ENCODE measurements at regions not wholly inside any gene's neighbourhood (a gene's known extent, or its start where the extent isn't known, plus 50 kb on each side); places are given as distances from the start of the nearest gene placed in this dataset.

DNA sequence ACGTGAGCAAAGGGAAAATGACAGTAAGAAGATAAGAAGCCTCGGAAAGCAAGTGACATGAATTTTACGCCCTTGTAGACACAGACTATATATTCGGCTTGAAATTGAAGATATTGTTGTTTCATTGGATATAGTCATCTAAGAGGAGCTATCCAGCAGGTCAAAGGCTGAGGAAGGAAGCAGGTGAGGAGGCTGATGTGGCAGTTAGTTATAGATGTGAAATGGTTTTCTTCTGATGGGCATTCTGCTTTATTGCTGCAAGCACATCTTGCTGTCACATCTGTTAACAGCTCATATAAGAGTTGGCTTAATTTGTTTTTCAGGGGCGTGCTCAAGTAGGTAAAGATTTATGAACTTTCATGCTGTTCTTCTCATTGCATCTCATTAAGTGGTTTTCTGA, 146.1 kb downstream of the KLF5 start:
- H3K9ac ChIP-seq (ENCODE audit: low read length): no peak overlapping the region
- H3K9me3 ChIP-seq (ENCODE audit: control insufficient read depth, low read length): no peaks in the 10 kb centered on the region
- no peaks in the 10 kb centered on the region for H3K4me1 ChIP-seq (ENCODE audit: control insufficient read depth, insufficient read depth, low read length)
- H3K4me3 ChIP-seq (ENCODE audit: low read length): no peak overlapping the region
- H3K27me3 ChIP-seq (replicated peaks; ENCODE audit: control insufficient read depth, insufficient read depth, low read length): no peaks in the 10 kb centered on the region
- DNase-seq (ENCODE audit: low read depth): no peak
- H3K36me3 ChIP-seq (ENCODE audit: control insufficient read depth, insufficient read depth, low read length, severe bottlenecking): no peaks in the 10 kb centered on the region

GRCh38 chr13:73201626-73202025, 142.8 kb downstream of the KLF5 start:
- no peak for DNase-seq (ENCODE audit: low read depth)
- H3K9me3 ChIP-seq (ENCODE audit: control insufficient read depth, low read length): no peaks in the 10 kb centered on the region
- H3K4me1 ChIP-seq (ENCODE audit: control insufficient read depth, insufficient read depth, low read length): no peaks in the 10 kb centered on the region
- H3K4me3 ChIP-seq (ENCODE audit: low read length): no peak overlapping the region
- H3K36me3 ChIP-seq (ENCODE audit: control insufficient read depth, insufficient read depth, low read length, severe bottlenecking): no peaks in the 10 kb centered on the region
- H3K9ac ChIP-seq (ENCODE audit: low read length): no peak overlapping the region
- no peaks in the 10 kb centered on the region for H3K27me3 ChIP-seq (replicated peaks; ENCODE audit: control insufficient read depth, insufficient read depth, low read length)

DNA sequence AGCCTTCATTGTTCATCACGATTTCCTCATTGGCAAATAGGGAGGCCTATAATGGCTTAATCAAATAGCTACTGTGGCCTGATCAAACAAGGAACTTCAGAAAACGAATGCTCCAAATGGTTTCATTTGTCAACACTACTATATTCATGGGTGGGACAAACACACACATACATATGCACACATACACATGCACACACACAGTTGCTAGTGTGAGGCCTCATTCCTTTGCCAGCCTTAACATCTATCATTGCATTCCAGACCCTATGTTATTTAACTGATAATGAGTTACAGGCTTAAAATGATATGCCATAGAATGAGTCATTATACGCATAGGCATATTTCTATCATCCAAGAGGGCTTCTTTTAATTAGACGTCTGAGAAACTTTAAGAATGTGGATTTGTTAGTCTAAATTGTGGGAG, 140.2 kb downstream of the KLF5 start:
- Histone ChIP-seq H3K4me1 (ENCODE audit: control insufficient read depth, insufficient read depth, low read length) (no peaks in the 10 kb centered on the region), H3K36me3 (ENCODE audit: control insufficient read depth, insufficient read depth, low read length, severe bottlenecking) (no peaks in the 10 kb centered on the region), H3K9ac (ENCODE audit: low read length) (no peak overlapping the region), H3K4me3 (ENCODE audit: low read length) (no peak overlapping the region), H3K27me3 (replicated peaks; ENCODE audit: control insufficient read depth, insufficient read depth, low read length) (no peaks in the 10 kb centered on the region), H3K9me3 (ENCODE audit: control insufficient read depth, low read length) (no peaks in the 10 kb centered on the region)
- peak; percentile 20 for DNase-seq (ENCODE audit: low read depth)

DNA sequence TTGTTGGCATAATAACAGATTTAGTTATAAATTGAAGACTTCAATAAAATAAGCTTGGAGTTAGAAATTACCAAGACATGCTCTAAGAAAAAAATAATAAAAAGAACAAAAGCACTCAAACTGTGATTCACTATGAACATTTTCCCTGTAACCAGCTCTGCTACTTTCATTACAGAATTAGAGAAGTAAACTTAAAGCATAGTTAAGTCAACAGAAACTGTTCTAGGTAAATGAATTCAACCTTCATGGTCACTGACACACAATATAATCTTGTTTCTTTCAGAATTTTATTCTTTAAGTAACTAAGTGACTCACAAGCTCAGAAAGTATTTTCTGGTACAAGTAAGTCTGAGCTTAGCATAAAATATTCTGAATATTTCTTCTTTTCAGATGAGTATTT, 136.3 kb downstream of the KLF5 start:
- no peaks in the 10 kb centered on the region for H3K4me1 ChIP-seq (ENCODE audit: control insufficient read depth, insufficient read depth, low read length)
- H3K4me3 ChIP-seq (ENCODE audit: low read length): no peak overlapping the region
- no peak overlapping the region for H3K9ac ChIP-seq (ENCODE audit: low read length)
- no peaks in the 10 kb centered on the region for H3K27me3 ChIP-seq (replicated peaks; ENCODE audit: control insufficient read depth, insufficient read depth, low read length)
- H3K36me3 ChIP-seq (ENCODE audit: control insufficient read depth, insufficient read depth, low read length, severe bottlenecking): no peaks in the 10 kb centered on the region
- no peaks in the 10 kb centered on the region for H3K9me3 ChIP-seq (ENCODE audit: control insufficient read depth, low read length)
- DNase-seq (ENCODE audit: low read depth): peak; percentile 32

DNA sequence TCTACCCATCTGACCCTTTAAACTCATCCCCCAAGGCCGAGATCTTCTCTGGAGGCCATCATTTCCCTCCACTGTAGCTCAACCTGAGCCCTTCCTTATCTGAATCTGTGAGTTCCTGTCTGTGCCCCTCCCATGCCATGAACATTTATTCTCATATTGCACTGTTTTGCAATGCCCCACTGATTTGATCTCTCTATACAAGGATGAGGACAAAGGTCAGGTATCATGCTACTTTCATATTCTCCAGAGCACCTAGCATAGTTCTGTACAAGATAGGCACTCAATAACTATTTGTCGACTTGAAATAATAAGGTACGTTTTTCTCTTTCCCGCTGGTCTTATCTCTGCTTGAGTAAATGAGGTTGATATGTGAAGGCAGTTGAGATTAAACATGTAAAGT, 135.5 kb downstream of the KLF5 start:
- H3K27me3 ChIP-seq (replicated peaks; ENCODE audit: control insufficient read depth, insufficient read depth, low read length): no peaks in the 10 kb centered on the region
- no peaks in the 10 kb centered on the region for H3K36me3 ChIP-seq (ENCODE audit: control insufficient read depth, insufficient read depth, low read length, severe bottlenecking)
- H3K9me3 ChIP-seq (ENCODE audit: control insufficient read depth, low read length): no peaks in the 10 kb centered on the region
- no peak for DNase-seq (ENCODE audit: low read depth)
- H3K9ac ChIP-seq (ENCODE audit: low read length): no peak overlapping the region
- H3K4me1 ChIP-seq (ENCODE audit: control insufficient read depth, insufficient read depth, low read length): peaks cover 5% of the 10 kb centered on the region
- no peak overlapping the region for H3K4me3 ChIP-seq (ENCODE audit: low read length)

- Histone ChIP-seq H3K9me3 (ENCODE audit: control insufficient read depth, low read length) (no peaks in the 10 kb centered on the region), H3K36me3 (ENCODE audit: control insufficient read depth, insufficient read depth, low read length, severe bottlenecking) (no peaks in the 10 kb centered on the region), H3K9ac (ENCODE audit: low read length) (no peak overlapping the region), H3K4me3 (ENCODE audit: low read length) (no peak overlapping the region), H3K27me3 (replicated peaks; ENCODE audit: control insufficient read depth, insufficient read depth, low read length) (no peaks in the 10 kb centered on the region), H3K4me1 (ENCODE audit: control insufficient read depth, insufficient read depth, low read length) (peaks cover 5% of the 10 kb centered on the region)
- DNase-seq (ENCODE audit: low read depth): no peak
These were observed 134.7 kb downstream of the KLF5 start for GRCh38 chr13:73193554-73193953.

DNA sequence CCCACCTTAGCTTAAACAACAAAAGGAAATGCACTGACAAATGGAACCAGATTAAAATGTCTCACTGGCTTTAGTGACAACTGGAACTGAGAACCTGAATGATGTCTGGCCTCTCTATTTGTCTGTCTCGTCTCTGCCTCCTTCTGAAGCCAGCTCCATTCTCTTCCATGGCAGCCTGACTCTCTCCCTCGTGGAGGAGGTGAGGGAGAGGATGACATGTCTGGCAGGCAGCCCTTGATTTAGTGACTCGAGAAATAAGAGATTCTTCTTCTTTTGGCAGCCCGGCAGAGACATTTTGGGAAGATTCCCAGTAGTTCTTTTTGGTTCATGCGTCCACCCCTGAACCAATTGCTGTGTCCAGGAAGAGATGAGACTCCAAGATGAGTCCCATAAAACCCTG, 131.7 kb downstream of the KLF5 start:
- Histone ChIP-seq H3K36me3 (ENCODE audit: control insufficient read depth, insufficient read depth, low read length, severe bottlenecking) (no peaks in the 10 kb centered on the region), H3K9ac (ENCODE audit: low read length) (no peak overlapping the region), H3K4me1 (ENCODE audit: control insufficient read depth, insufficient read depth, low read length) (peaks cover 5% of the 10 kb centered on the region), H3K9me3 (ENCODE audit: control insufficient read depth, low read length) (no peaks in the 10 kb centered on the region), H3K27me3 (replicated peaks; ENCODE audit: control insufficient read depth, insufficient read depth, low read length) (no peaks in the 10 kb centered on the region), H3K4me3 (ENCODE audit: low read length) (no peak overlapping the region)
- no peak for DNase-seq (ENCODE audit: low read depth)

DNA sequence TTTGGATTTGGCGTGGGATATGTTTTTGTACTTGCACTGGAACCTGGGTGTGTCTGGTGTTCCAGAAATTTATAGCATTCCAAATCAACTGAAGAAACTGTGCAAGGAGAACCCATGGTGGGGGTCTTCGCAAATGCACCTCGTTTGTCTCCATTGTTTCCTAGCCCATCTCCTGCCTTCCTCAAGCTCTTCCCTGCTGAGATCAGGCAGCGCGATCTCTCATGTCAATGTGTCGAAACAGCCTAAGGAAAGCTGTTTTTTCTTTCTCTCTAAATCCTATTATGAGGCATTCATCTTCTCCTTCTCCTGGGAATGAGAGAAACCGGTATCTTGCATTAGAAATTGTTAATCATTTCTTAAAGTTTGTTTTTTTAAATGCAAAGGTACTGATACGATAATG, 131.0 kb downstream of the KLF5 start:
- peak overlapping the region; percentile 39 for H3K4me3 ChIP-seq (ENCODE audit: low read length)
- no peaks in the 10 kb centered on the region for H3K36me3 ChIP-seq (ENCODE audit: control insufficient read depth, insufficient read depth, low read length, severe bottlenecking)
- no peaks in the 10 kb centered on the region for H3K27me3 ChIP-seq (replicated peaks; ENCODE audit: control insufficient read depth, insufficient read depth, low read length)
- peaks cover 5% of the 10 kb centered on the region for H3K4me1 ChIP-seq (ENCODE audit: control insufficient read depth, insufficient read depth, low read length)
- H3K9me3 ChIP-seq (ENCODE audit: control insufficient read depth, low read length): no peaks in the 10 kb centered on the region
- H3K9ac ChIP-seq (ENCODE audit: low read length): no peak overlapping the region
- DNase-seq (ENCODE audit: low read depth): no peak

DNA sequence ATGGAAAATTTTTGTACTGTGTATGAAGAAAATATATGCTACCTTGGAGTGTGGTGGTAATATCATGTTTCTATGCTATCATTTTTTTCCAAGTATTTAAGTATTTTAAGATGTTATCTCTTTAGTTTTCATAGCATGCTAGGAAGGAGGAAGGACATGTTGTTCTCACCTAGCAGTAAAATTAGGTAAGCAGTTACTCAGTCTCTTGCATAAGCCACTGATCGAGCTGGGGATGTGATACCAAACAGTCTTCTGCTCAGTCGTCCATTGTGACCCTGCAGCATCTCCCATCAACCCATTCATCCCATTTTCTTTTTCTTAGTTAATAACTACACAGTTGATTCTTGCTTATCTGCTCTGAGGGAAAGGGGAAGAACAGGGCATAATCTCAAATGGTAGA, 130.6 kb downstream of the KLF5 start:
- no peaks in the 10 kb centered on the region for H3K9me3 ChIP-seq (ENCODE audit: control insufficient read depth, low read length)
- H3K4me1 ChIP-seq (ENCODE audit: control insufficient read depth, insufficient read depth, low read length): peaks cover 5% of the 10 kb centered on the region
- H3K36me3 ChIP-seq (ENCODE audit: control insufficient read depth, insufficient read depth, low read length, severe bottlenecking): no peaks in the 10 kb centered on the region
- H3K4me3 ChIP-seq (ENCODE audit: low read length): peak overlapping the region; percentile 39
- DNase-seq (ENCODE audit: low read depth): no peak
- H3K9ac ChIP-seq (ENCODE audit: low read length): no peak overlapping the region
- no peaks in the 10 kb centered on the region for H3K27me3 ChIP-seq (replicated peaks; ENCODE audit: control insufficient read depth, insufficient read depth, low read length)

- H3K27me3 ChIP-seq (replicated peaks; ENCODE audit: control insufficient read depth, insufficient read depth, low read length): no peaks in the 10 kb centered on the region
- H3K4me3 ChIP-seq (ENCODE audit: low read length): no peak overlapping the region
- H3K36me3 ChIP-seq (ENCODE audit: control insufficient read depth, insufficient read depth, low read length, severe bottlenecking): no peaks in the 10 kb centered on the region
- H3K9ac ChIP-seq (ENCODE audit: low read length): no peak overlapping the region
- no peaks in the 10 kb centered on the region for H3K9me3 ChIP-seq (ENCODE audit: control insufficient read depth, low read length)
- H3K4me1 ChIP-seq (ENCODE audit: control insufficient read depth, insufficient read depth, low read length): peaks cover 5% of the 10 kb centered on the region
- no peak for DNase-seq (ENCODE audit: low read depth)
These were observed 128.3 kb downstream of the KLF5 start for GRCh38 chr13:73187106-73187505.

GRCh38 chr13:73179650-73180274, 121.0 kb downstream of the KLF5 start:
- Histone ChIP-seq H3K9ac (ENCODE audit: low read length) (no peak overlapping the region), H3K9me3 (ENCODE audit: control insufficient read depth, low read length) (no peaks in the 10 kb centered on the region), H3K4me3 (ENCODE audit: low read length) (no peak overlapping the region), H3K4me1 (ENCODE audit: control insufficient read depth, insufficient read depth, low read length) (no peaks in the 10 kb centered on the region), H3K27me3 (replicated peaks; ENCODE audit: control insufficient read depth, insufficient read depth, low read length) (no peaks in the 10 kb centered on the region), H3K36me3 (ENCODE audit: control insufficient read depth, insufficient read depth, low read length, severe bottlenecking) (no peaks in the 10 kb centered on the region)
- DNase-seq (ENCODE audit: low read depth): peak; percentile 56

DNA sequence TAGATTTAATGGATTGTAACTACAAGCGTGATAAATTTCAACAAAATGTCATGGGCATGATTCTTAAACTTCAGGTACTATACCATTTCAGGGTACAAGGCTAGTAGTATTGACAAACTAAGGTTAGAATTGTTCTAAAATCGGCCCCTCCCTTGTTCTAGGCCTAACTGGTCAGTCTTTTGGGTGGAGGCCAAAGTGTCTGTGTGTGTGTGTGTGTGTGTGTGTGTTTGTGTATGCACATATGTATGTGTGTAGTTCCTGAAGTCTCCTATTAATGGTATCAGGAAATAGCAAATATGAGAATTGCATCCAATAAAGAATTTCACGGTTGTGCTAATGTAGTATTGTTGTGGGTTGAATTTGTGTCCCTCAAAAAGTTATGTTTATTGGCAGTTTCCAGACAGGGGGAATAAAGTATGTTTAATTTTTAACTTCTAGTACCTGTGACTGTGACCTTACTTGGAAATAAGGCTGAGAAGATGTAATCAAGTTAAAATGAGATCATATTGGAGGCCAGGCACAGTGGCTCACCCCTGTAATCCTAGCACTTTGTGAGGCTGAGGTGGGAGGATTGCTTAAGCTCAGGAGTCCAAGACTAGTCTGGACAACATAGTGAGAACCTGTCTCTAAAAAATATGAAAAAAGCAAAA, 119.2 kb downstream of the KLF5 start:
- no peak overlapping the region for H3K4me3 ChIP-seq (ENCODE audit: low read length)
- H3K9me3 ChIP-seq (ENCODE audit: control insufficient read depth, low read length): no peaks in the 10 kb centered on the region
- H3K4me1 ChIP-seq (ENCODE audit: control insufficient read depth, insufficient read depth, low read length): no peaks in the 10 kb centered on the region
- H3K36me3 ChIP-seq (ENCODE audit: control insufficient read depth, insufficient read depth, low read length, severe bottlenecking): no peaks in the 10 kb centered on the region
- DNase-seq (ENCODE audit: low read depth): no peak
- no peak overlapping the region for H3K9ac ChIP-seq (ENCODE audit: low read length)
- H3K27me3 ChIP-seq (replicated peaks; ENCODE audit: control insufficient read depth, insufficient read depth, low read length): no peaks in the 10 kb centered on the region
